ENCODE measurements at regions not wholly inside any gene's neighbourhood (a gene's known extent, or its start where the extent isn't known, plus 50 kb on each side); places are given as distances from the start of the nearest gene placed in this dataset.
A peak's percentile ranks its signal among the peaks of the same experiment; 100 is the strongest.

DNA sequence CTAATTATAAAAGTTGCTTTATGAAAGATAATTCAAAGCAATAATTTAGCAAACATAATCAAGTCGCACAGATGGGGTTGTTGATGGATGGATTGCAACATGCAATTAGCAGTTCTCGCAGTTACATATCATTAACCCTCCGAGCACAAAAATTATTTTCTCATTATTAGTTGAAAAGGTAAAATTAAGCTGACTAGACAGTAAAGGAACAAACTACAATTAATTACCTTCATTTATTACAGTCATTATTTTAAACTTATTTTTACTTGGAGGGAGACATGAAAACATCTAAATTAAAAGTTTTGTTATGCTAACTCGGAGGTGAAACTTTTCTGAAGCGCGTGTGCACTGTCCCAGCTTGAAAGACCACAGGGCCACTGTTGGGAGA, 146.9 kb downstream of the PHETA1 start:
- DNase-seq = no peak

DNA sequence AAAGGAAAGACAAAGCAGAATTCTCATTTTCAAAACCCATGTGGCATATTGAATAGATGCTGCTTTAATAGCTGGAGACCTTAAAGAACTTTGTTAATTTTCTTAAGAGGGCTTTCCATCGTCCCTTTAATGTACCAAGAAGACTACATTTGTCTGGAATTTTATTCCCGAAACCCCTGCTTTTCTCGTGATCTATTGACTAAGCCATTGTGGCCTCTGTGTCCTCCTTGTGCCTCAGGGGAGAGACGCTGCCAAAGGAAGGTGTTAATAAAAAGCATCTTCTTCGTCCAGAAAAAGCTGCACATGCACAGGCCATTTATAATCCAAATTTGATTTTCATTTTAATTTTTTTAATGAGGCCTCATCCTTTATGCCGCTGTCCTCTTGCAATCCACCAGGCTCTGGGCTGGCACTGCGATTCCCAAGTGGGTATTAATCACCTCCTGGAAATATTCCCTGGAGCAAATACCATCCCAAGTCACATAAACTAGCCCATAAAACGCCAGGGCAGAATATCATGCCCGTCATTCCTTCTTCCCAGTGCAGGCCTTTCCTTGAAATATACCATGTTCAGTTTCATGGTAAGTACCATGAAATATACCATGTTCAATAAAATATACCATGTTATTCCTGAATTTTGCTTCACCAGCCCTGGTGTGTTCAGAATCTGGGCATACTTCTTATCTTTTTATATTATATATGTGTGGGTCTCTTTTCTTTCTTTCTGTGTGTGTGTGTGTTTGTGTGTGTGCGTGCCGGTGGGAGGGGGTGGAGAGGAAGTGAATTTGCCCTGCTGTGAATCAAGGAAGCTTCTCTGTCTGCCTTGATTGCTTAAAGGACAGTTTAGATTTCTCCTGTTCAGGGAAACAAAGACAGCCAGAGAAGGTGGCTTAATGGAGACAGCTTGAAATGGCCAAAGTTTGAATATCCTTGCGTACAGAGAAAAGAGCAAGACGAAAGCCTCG, 147.6 kb downstream of the PHETA1 start:
- no peak for DNase-seq

GRCh38 chr12:111220363-111220762, 148.5 kb downstream of the PHETA1 start:
- DNase-seq = no peak

GRCh38 chr12:111219440-111219839, 149.5 kb downstream of the PHETA1 start:
- no peak for DNase-seq

DNA sequence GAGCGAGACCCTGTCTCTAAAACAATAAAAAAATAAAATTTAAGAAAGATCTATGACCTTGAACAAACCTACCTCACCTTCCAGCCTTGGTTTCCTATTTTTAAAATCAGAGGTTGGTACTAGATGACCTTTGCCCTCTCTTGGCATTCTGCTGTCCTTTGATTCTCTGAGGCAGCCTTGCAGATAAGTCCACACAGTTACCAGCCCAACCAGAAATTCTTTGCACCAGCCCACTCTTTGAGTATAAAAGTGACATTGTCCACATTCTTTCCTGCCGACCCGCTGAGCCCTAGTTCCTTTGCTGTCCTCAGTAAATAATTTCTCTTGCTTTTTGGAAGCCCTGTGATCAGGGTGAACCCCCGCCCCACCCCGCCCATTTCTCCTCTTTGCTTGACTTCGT, 150.4 kb downstream of the PHETA1 start:
- DNase-seq = no peak

- no peak for DNase-seq
These were observed 152.3 kb downstream of the PHETA1 start for GRCh38 chr12:111216387-111217159.

DNA sequence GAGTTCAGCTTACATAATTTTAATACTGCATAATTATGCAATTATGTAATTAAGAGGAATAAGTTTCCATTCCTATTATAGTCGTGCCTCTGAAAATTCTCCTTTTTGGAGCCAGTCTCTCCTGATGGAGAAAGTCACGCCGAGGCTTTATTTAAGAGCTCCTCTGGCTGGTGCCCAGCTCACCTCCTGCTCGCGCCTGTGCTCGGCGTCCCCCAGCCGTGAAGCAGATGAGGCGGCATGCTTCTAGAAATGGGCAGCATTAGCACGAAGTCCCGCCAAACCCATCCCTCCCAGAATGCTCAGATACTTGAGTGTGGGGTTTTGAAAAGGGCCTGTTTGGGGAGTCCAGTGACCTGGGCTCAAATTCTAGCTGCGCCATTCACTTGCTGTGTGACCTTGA, 153.0 kb downstream of the PHETA1 start:
- no peak for DNase-seq

GRCh38 chr12:111214401-111214800, 154.5 kb downstream of the PHETA1 start:
- DNase-seq = no peak

- DNase-seq = no peak
These were observed 155.3 kb downstream of the PHETA1 start for GRCh38 chr12:111213561-111213960.

DNA sequence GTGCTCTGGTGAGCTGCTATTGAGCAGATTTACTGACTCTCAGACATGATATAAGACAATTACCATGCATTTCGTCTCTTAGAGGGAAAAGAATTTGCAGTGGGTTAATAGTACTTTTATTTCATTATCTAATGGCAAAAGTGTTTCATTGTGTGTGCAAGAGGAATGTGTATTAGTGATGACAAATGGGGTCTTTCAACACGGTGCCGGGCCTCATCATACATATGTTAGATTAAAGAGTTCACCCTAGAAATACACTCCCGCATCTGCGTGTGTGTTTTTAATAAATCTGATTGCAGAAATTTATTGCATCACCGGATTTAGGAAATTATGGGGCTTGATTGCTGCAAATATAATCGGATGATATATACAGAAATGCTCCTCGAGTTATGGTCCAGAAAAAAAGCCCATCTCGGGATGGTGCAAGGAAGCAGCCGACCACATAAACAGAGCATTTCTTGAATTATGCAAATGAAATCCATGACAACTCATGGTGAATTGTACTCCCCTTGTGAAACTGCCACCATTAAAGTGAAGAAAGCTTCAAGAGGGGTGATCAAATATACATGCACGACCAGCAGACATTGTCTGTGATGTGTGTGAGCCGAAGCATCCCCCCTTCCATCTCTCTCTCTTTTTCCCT, 156.0 kb downstream of the PHETA1 start:
- DNase-seq = no peak

DNA sequence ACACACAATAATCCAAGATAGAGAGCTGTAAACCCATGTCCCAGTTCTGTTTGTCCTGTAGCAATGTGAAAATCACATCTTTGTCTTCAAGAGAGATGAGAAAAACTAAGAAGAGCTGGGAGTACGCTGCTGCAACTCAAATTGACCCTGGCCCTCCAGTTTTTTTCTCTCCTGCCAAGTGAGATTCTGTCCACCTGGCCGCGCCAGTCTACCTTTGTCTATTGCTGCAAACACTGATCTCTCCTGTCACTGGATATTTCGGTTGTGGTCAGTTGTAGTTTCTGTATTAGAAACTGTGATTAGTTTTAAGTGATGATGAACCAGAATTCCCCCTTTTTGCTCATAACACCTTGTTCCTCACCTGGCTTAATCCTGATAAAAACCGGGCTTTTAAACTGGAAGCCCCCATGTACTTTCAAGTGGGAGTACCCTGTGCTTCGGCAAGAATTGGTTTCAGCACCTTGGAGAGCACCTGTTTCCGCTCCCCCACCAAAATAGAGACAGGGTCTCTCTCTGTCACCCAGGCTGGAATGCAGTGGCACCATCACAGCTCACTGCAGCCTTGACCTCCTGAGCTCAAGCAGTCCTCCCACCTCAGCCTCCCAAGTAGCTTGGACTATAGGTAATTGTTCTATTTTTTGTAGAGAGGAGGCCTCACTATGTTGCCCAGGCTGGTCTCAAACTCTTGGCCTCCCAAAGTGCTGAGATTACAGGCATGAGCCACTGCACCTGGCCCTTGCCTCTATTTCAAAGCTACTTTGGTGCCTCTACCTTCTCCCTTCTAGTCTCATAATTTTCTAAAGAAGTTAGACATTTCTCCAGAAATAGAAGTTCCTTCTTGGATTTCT, 156.8 kb downstream of the PHETA1 start:
- peak; percentile 62 for DNase-seq

DNA sequence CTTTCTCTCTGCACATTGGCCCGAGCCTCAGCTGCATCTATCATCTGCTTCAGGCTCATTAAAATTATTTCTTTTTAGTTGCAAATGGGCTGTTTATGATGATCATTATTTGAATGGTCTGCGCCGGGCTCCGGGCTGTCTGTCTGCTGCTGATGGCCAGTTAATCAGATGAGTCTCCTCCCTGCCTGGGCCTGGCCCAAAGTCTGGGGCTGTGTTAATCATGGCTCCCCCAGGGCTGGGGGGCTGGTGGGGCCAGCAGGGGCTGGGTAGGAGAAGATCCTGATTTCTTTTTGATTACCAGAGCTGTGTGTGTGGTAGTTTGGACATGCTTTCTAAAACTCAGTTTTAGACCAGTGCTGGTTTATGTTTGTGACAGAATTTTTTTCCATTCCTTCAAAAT, 159.1 kb downstream of the PHETA1 start:
- no peak for DNase-seq

- no peak for DNase-seq
These were observed 161.1 kb downstream of the PHETA1 start for GRCh38 chr12:111207761-111208160.

GRCh38 chr12:111204788-111205241, 164.1 kb downstream of the PHETA1 start:
- DNase-seq = no peak

- DNase-seq = no peak
These were observed 164.9 kb downstream of the PHETA1 start for GRCh38 chr12:111203969-111204368.

GRCh38 chr12:111203446-111203845, 165.4 kb downstream of the PHETA1 start:
- DNase-seq = no peak

GRCh38 chr12:111202237-111202915, 166.5 kb downstream of the PHETA1 start:
- no peak for DNase-seq

DNA sequence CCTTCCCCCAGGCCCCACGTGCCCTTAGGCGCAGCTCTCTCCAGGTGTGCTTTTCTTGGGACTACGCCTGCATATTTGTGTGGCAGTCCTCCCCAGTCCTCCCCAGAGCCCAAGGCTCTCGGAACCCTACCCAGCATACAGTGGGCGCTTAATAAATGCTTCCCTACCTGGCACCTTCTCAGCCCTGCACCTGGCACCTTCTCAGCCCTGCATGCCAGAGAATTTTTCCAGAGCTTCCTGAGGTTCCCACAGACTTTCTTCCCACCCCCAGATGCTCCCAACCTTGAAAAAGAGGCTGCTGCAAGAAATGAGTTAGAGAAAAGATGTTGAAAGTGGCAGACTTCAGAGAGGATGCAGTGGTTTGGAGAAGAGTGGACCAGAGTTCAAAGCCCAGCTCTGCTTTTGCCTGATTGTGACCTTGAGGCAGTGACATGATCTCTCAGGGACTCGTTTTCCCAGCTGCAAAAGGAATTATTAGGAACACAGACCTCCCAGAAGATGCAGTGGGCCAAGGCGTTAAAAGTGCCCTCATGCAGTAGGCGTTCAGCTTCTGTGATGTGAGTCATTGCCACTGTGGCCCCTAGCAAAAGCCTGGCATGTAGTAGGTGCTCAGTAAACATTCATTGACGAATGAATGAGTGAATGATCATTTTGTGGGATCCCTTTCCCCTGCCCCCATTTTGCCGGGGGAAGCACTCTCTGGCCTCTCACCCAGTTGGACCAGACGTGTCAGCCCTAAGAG, 167.2 kb downstream of the PHETA1 start:
- DNase-seq = no peak

DNA sequence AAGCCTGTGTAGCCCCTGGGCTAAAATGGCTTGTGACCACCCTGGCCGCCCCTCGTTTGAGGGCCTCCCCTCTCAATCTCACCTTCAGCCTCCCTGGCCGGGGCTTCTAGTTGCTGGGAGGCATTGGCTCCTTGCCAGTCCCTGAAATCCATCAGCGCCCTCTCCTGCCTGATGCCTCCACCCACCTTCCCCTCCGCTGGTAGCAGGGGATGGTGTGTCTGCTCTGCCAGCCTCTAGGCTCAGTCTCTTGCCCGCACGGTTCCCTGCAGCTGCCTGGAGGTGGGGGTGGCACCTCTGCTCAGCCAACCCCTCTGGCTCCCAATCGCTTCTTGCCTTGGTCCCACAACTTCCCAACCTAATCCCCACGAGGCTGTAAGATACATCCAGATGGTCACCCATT, 167.9 kb downstream of the PHETA1 start:
- DNase-seq = peak; percentile 13

GRCh38 chr12:111197376-111197944, 171.4 kb downstream of the PHETA1 start:
- no peak for DNase-seq

Measured in tongue (tissue), 1 donor.